Vagina (tissue), 2 donors: ENCODE measurements at regions not wholly inside any gene's neighbourhood (a gene's known extent, or its start where the extent isn't known, plus 50 kb on each side); places are given as distances from the start of the nearest gene placed in this dataset.

Experiments
- POLR2A ChIP-seq, 2 donors: fragments of 450-650 bp; IDR thresholded peaks; one replicate each; pipeline ENCODE4 v1.6.1; 2017; ENCODE audit warnings: antibody characterized with exemption in 2 of 2, mild to moderate bottlenecking in 2 of 2, moderate library complexity in 2 of 2
- POLR2AphosphoS5 ChIP-seq, 2 donors: sonication (generic); formaldehyde crosslinking; IDR thresholded peaks; one replicate each; pipeline ENCODE4 v1.9.0; 2017; ENCODE audit warnings: antibody characterized with exemption in 2 of 2, mild to moderate bottlenecking in 2 of 2, low read depth in 1 of 2; ENCODE audit not compliant: insufficient read depth in 1 of 2
- TF ChIP-seq, protein P1 (sequence below), 3 experiments: fragments of 450-650 bp in 2 of 3; fragments of 200-600 bp in 1 of 3; sonication (generic) in 1 of 3; IDR thresholded peaks; one replicate each; pipeline ENCODE4 v1.5.1; 2017 to 2019; ENCODE audit warnings: antibody characterized with exemption in 3 of 3, mild to moderate bottlenecking in 2 of 3, moderate library complexity in 2 of 3

DNA sequence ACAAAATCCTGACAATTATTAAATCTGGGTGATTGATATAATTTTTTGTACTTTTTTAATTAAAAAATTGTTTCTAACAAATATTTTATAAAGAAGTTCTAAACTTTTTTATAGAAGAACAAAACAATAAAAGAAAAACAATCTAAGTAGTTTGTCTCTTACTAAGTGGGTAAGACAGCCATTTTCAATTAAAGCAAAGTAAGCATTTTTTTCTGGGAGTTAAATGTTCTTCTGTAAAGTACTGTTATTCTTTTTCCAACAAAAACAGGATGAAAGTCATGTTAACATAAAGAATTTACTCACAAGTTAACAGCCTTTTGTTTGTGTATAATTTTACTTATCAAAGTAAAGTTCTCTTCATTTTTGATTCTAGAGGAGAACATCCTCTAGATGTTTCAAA is 1029.9 kb downstream of the JRKL start:
- no peak for TF ChIP-seq POLR2AphosphoS5 (IDR thresholded peaks at IDR 0.05; ENCODE audit: insufficient read depth in 1 of 2, low read depth in 1 of 2)
- TF ChIP-seq, protein P1, sequence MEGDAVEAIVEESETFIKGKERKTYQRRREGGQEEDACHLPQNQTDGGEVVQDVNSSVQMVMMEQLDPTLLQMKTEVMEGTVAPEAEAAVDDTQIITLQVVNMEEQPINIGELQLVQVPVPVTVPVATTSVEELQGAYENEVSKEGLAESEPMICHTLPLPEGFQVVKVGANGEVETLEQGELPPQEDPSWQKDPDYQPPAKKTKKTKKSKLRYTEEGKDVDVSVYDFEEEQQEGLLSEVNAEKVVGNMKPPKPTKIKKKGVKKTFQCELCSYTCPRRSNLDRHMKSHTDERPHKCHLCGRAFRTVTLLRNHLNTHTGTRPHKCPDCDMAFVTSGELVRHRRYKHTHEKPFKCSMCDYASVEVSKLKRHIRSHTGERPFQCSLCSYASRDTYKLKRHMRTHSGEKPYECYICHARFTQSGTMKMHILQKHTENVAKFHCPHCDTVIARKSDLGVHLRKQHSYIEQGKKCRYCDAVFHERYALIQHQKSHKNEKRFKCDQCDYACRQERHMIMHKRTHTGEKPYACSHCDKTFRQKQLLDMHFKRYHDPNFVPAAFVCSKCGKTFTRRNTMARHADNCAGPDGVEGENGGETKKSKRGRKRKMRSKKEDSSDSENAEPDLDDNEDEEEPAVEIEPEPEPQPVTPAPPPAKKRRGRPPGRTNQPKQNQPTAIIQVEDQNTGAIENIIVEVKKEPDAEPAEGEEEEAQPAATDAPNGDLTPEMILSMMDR (IDR thresholded peaks at IDR 0.05) = no peak
- no peak for TF ChIP-seq POLR2A (IDR thresholded peaks at IDR 0.05)
